ENCODE measurements at regions not wholly inside any gene's neighbourhood (a gene's known extent, or its start where the extent isn't known, plus 50 kb on each side); places are given as distances from the start of the nearest gene placed in this dataset.

GRCh38 chr6:150658421-150658820 is 58.7 kb downstream of the PLEKHG1 start:
- DNase-seq (no peak), ATAC-seq (no peak)
- peaks cover 0 to 19% (median 0%) of the 10 kb centered on the region in 9 donors for H3K4me1 ChIP-seq
- H3K9me3 ChIP-seq: no peaks in the 10 kb centered on the region
- H3K27ac ChIP-seq: no peak overlapping the region
- no peaks in the 10 kb centered on the region for H3K36me3 ChIP-seq
- WGBS, 2 donors: 72 to 82% methylated on average over 1 of the region's 1 CpG
- intact Hi-C loops (cut with DNase I): loop anchor here in 1 of 10 donors (5.0 kb wide), 1 partner anchor 51 kb away; no protein-coding TSS in a partner anchor
- no peaks in the 10 kb centered on the region for H3K27me3 ChIP-seq
- H3K4me3 ChIP-seq: no peak overlapping the region
- TF ChIP-seq CTCF (IDR thresholded peaks at IDR 0.05): no peak

GRCh38 chr6:150659046-150659763 is 59.5 kb downstream of the PLEKHG1 start:
- Histone ChIP-seq H3K27ac (peak overlapping the region in 1 of 10 donors; percentile 18), H3K4me3 (no peak overlapping the region), H3K9me3 (no peaks in the 10 kb centered on the region), H3K4me1 (peaks cover 0 to 19% (median 0%) of the 10 kb centered on the region in 9 donors), H3K36me3 (no peaks in the 10 kb centered on the region), H3K27me3 (no peaks in the 10 kb centered on the region)
- ATAC-seq: no peak
- 56 to 57% methylated on average over 6 of the region's 6 CpGs for WGBS, 2 donors
- DNase-seq: no peak
- intact Hi-C loops (cut with DNase I): loop anchor here in 1 of 10 donors (5.0 kb wide), 1 partner anchor 52 kb away; no protein-coding TSS in a partner anchor
- TF ChIP-seq CTCF (IDR thresholded peaks at IDR 0.05): no peak

- Histone ChIP-seq H3K36me3 (no peaks in the 10 kb centered on the region), H3K4me3 (no peak overlapping the region), H3K27me3 (no peaks in the 10 kb centered on the region), H3K9me3 (no peaks in the 10 kb centered on the region), H3K4me1 (peaks cover 0 to 30% (median 5%) of the 10 kb centered on the region in 9 donors), H3K27ac (no peak overlapping the region)
- intact Hi-C loops (cut with DNase I): no loop called here
- no peak for TF ChIP-seq CTCF (IDR thresholded peaks at IDR 0.05)
- WGBS, 2 donors: 94 to 98% methylated on average over 4 of the region's 4 CpGs
- DNase-seq (no peak), ATAC-seq (no peak)
These were observed 61.7 kb downstream of the PLEKHG1 start for GRCh38 chr6:150661216-150662007.

- Histone ChIP-seq H3K27ac (no peak overlapping the region), H3K4me3 (no peak overlapping the region), H3K9me3 (no peaks in the 10 kb centered on the region), H3K4me1 (peaks cover 0 to 37% (median 12%) of the 10 kb centered on the region in 9 donors), H3K27me3 (no peaks in the 10 kb centered on the region), H3K36me3 (no peaks in the 10 kb centered on the region)
- DNase-seq: no peak
- WGBS, 2 donors: 58 to 65% methylated on average over 5 of the region's 5 CpGs
- no peak for TF ChIP-seq CTCF (IDR thresholded peaks at IDR 0.05)
- no peak for ATAC-seq
- intact Hi-C loops (cut with DNase I): no loop called here
These were observed 63.1 kb downstream of the PLEKHG1 start for GRCh38 chr6:150662814-150663213.

Data from heart right ventricle (tissue), 16 donors.